Kidney capillary endothelial cell (primary cell): ENCODE measurements at regions not wholly inside any gene's neighbourhood (a gene's known extent, or its start where the extent isn't known, plus 50 kb on each side); places are given as distances from the start of the nearest gene placed in this dataset.

Experiments
- DNase-seq: peaks from one replicate; pipeline ENCODE4 v3.0.0-alpha.2; 2018; ENCODE audit warnings: low spot score

- no peak for DNase-seq
These were observed 451.0 kb upstream of the SETBP1 start for GRCh38 chr18:44229693-44230108.

GRCh38 chr18:44231936-44232335 lies 448.8 kb upstream of the SETBP1 start:
- DNase-seq: no peak

- no peak for DNase-seq
These were observed 448.2 kb upstream of the SETBP1 start for GRCh38 chr18:44232500-44232899.

- DNase-seq: no peak
These were observed 442.2 kb upstream of the SETBP1 start for GRCh38 chr18:44238454-44238853.

- DNase-seq: no peak
These were observed 441.8 kb upstream of the SETBP1 start for GRCh38 chr18:44238911-44239310.

- no peak for DNase-seq
These were observed 439.7 kb upstream of the SETBP1 start for GRCh38 chr18:44241020-44241419.

GRCh38 chr18:44245019-44245418 lies 435.7 kb upstream of the SETBP1 start:
- DNase-seq: no peak

- DNase-seq: no peak
These were observed 434.7 kb upstream of the SETBP1 start for GRCh38 chr18:44246001-44246400.

- DNase-seq: no peak
These were observed 422.6 kb upstream of the SETBP1 start for GRCh38 chr18:44258086-44258485.

GRCh38 chr18:44258576-44258975 lies 422.1 kb upstream of the SETBP1 start:
- no peak for DNase-seq

GRCh38 chr18:44259610-44260009 lies 421.1 kb upstream of the SETBP1 start:
- DNase-seq: no peak

- DNase-seq: no peak
These were observed 415.3 kb upstream of the SETBP1 start for GRCh38 chr18:44265437-44265836.

- no peak for DNase-seq
These were observed 407.4 kb upstream of the SETBP1 start for GRCh38 chr18:44273298-44273697.

GRCh38 chr18:44280479-44280878 lies 400.2 kb upstream of the SETBP1 start:
- DNase-seq: no peak

- no peak for DNase-seq
These were observed 394.6 kb upstream of the SETBP1 start for GRCh38 chr18:44286049-44286448.

- DNase-seq: no peak
These were observed 390.2 kb upstream of the SETBP1 start for GRCh38 chr18:44290366-44290977.

- DNase-seq: no peak
These were observed 382.1 kb upstream of the SETBP1 start for GRCh38 chr18:44298566-44298965.

GRCh38 chr18:44309185-44309584 lies 371.5 kb upstream of the SETBP1 start:
- no peak for DNase-seq

GRCh38 chr18:44320619-44321460 lies 359.8 kb upstream of the SETBP1 start:
- DNase-seq: no peak

GRCh38 chr18:44321868-44322590 lies 358.7 kb upstream of the SETBP1 start:
- DNase-seq: no peak

GRCh38 chr18:44323125-44323524 lies 357.6 kb upstream of the SETBP1 start:
- no peak for DNase-seq

GRCh38 chr18:44324361-44324760 lies 356.3 kb upstream of the SETBP1 start:
- no peak for DNase-seq
